Endothelial cell of umbilical vein (primary cell): ENCODE measurements at regions not wholly inside any gene's neighbourhood (a gene's known extent, or its start where the extent isn't known, plus 50 kb on each side); places are given as distances from the start of the nearest gene placed in this dataset.

Experiments
- BruUV-seq: library from RNA; stranded (reverse); fragments of 400-500 nt; replicated peaks from 2 replicates; lab custom pipeline; 2021; lab: Mats Ljungman, UMichigan
- CTCF ChIA-PET: fragments of 300-600, 350-600 bp; sonication (Branson Sonifier 250); formaldehyde crosslinking; loops from one replicate; lab custom pipeline; 2021; ENCODE audit warnings: antibody characterized with exemption, inconsistent platforms; lab: Charles Lee
- POLR2A ChIA-PET: fragments of 300-600, 350-600 bp; sonication (Branson Sonifier 250); formaldehyde crosslinking; loops from one replicate; lab custom pipeline; 2021; ENCODE audit warnings: antibody characterized with exemption, inconsistent platforms; lab: Charles Lee
- DNase-seq: peaks from one replicate; pipeline ENCODE4 v3.0.0-alpha.2; 2011; ENCODE audit warnings: low read depth, low spot score
- FAIRE-seq: peaks from 2 replicates; lab custom pipeline; 2011; peaks lifted over from hg19 to GRCh38; lab: Jason Lieb, UNC
- H2AFZ ChIP-seq: 2 replicates; pipeline ENCODE4 v1.6.0; 2012; ENCODE audit warnings: low read depth, low read length, control low read depth, inconsistent platforms
- H3K27ac ChIP-seq: 2 replicates; pipeline ENCODE4 v1.5.1; 2011; ENCODE audit warnings: low read depth, mild to moderate bottlenecking, control low read depth, low read length, moderate library complexity; ENCODE audit not compliant: insufficient read depth
- H3K27me3 ChIP-seq, 2 experiments: 2 replicates each; pipeline versions ENCODE4 v1.6.0 to v1.6.1; 2011; ENCODE audit warnings: low read length in 2 of 2, mixed read lengths in 1 of 2; ENCODE audit not compliant: control insufficient read depth in 2 of 2, insufficient read depth in 2 of 2
- H3K36me3 ChIP-seq, 2 experiments: 2 replicates in 1 of 2; 3 replicates in 1 of 2; pipeline ENCODE4 v1.5.1; 2011; ENCODE audit warnings: low read length in 2 of 2, mild to moderate bottlenecking in 1 of 2, moderate library complexity in 1 of 2; ENCODE audit not compliant: control insufficient read depth in 2 of 2, insufficient read depth in 2 of 2; ENCODE audit errors: extremely low read depth in 1 of 2
- H3K4me1 ChIP-seq: 3 replicates; pipeline ENCODE4 v1.5.1; 2011; ENCODE audit warnings: mild to moderate bottlenecking, low read length; ENCODE audit not compliant: control insufficient read depth, insufficient read depth; ENCODE audit errors: extremely low read depth
- H3K4me2 ChIP-seq: 2 replicates; pipeline ENCODE4 v1.6.1; 2011; ENCODE audit warnings: low read length, control low read depth, mixed read lengths; ENCODE audit not compliant: insufficient read depth
- H3K4me3 ChIP-seq, 3 experiments: fragments of 200-600 bp in 1 of 3; sonication (generic), shearing (Covaris generic) in 1 of 3; replicated peaks in 1 of 3; 2 replicates each; pipeline ENCODE4 v1.5.1; 2011 to 2016; ENCODE audit warnings: control low read depth in 3 of 3, low read length in 3 of 3, mild to moderate bottlenecking in 2 of 3, inconsistent platforms in 1 of 3, low read depth in 1 of 3, moderate library complexity in 1 of 3; ENCODE audit not compliant: insufficient read depth in 1 of 3
- H3K79me2 ChIP-seq: 2 replicates; pipeline ENCODE4 v1.6.0; 2012; ENCODE audit warnings: low read length, inconsistent platforms; ENCODE audit not compliant: control insufficient read depth, insufficient read depth
- H3K9ac ChIP-seq: replicated peaks from 2 replicates; pipeline ENCODE3; 2011; ENCODE audit warnings: low read length, control low read depth; ENCODE audit not compliant: insufficient read depth; ENCODE audit errors: extremely low read depth
- H3K9me1 ChIP-seq: replicated peaks from 3 replicates; pipeline ENCODE4 v1.6.0; 2011; ENCODE audit warnings: mild to moderate bottlenecking, low read length; ENCODE audit not compliant: control insufficient read depth, insufficient read depth; ENCODE audit errors: extremely low read depth
- H3K9me3 ChIP-seq: replicated peaks from 2 replicates; pipeline ENCODE4 v1.5.1; 2012; ENCODE audit warnings: low read length, inconsistent platforms; ENCODE audit not compliant: control insufficient read depth, insufficient read depth
- H4K20me1 ChIP-seq: replicated peaks from 2 replicates; pipeline ENCODE3; 2011; ENCODE audit warnings: mild to moderate bottlenecking, low read length; ENCODE audit not compliant: control insufficient read depth, insufficient read depth; ENCODE audit errors: extremely low read depth
- EZH2 ChIP-seq: IDR thresholded peaks from 2 replicates; pipeline ENCODE4 v1.6.1; 2012; ENCODE audit warnings: borderline replicate concordance, low read depth, mild to moderate bottlenecking, moderate library complexity, low read length, inconsistent platforms; ENCODE audit not compliant: severe bottlenecking
- FOS ChIP-seq: IDR thresholded peaks from 2 replicates; pipeline ENCODE4 v1.6.1; 2011; ENCODE audit warnings: mild to moderate bottlenecking, low read length, moderate library complexity, borderline replicate concordance; ENCODE audit not compliant: insufficient read depth
- GATA2 ChIP-seq: IDR thresholded peaks from 2 replicates; pipeline ENCODE4 v1.7.0; 2011; ENCODE audit warnings: low read depth, mild to moderate bottlenecking, moderate library complexity, mixed read lengths, low read length; ENCODE audit not compliant: insufficient read length, insufficient read depth
- JUN ChIP-seq: IDR thresholded peaks from 2 replicates; pipeline ENCODE4 v1.6.1; 2011; ENCODE audit warnings: borderline replicate concordance, low read depth; ENCODE audit not compliant: insufficient read length, insufficient read depth
- MYC ChIP-seq: IDR thresholded peaks from one replicate; pipeline ENCODE4 v1.6.1; 2011; ENCODE audit warnings: mild to moderate bottlenecking, low read depth, low read length
- POLR2A ChIP-seq: IDR thresholded peaks from 2 replicates; pipeline ENCODE4 v1.6.1; 2012; ENCODE audit warnings: low read depth, mild to moderate bottlenecking, control low read depth, low read length
- POLR2AphosphoS5 ChIP-seq: IDR thresholded peaks from 2 replicates; pipeline ENCODE4 v1.6.1; 2012; ENCODE audit warnings: low read depth, mild to moderate bottlenecking, control low read depth, low read length, moderate library complexity; ENCODE audit not compliant: insufficient read depth
- dilution Hi-C: fragments of 300-500 bp; cut with MboI; formaldehyde crosslinking; loops from one replicate; pipeline ENCODE4 v1.15.0; 2019; ENCODE audit warnings: low sequenced_read_pairs; ENCODE audit not compliant: extremely low pct_ligation_motif_present
- intact Hi-C: fragments of 100-400 bp; cut with micrococcal nuclease; formaldehyde crosslinking; loops from one replicate; pipeline ENCODE4 v1.10.0; 2022
- TF ChIP-seq, protein P1 (sequence below): IDR thresholded peaks from 2 replicates; pipeline ENCODE4 v1.6.1; 2011; ENCODE audit not compliant: insufficient read depth, insufficient read length
- TF ChIP-seq, protein P2 (sequence below), 2 donors: IDR thresholded peaks; 1 replicate in 1 of 2; 2 replicates in 1 of 2; pipeline ENCODE4 v1.5.1; 2011; ENCODE audit warnings: low read length in 2 of 2, mild to moderate bottlenecking in 2 of 2, moderate library complexity in 2 of 2, control low read depth in 1 of 2, inconsistent platforms in 1 of 2, low read depth in 1 of 2; ENCODE audit not compliant: insufficient read depth in 1 of 2; ENCODE audit errors: extremely low read depth in 1 of 2

DNA sequence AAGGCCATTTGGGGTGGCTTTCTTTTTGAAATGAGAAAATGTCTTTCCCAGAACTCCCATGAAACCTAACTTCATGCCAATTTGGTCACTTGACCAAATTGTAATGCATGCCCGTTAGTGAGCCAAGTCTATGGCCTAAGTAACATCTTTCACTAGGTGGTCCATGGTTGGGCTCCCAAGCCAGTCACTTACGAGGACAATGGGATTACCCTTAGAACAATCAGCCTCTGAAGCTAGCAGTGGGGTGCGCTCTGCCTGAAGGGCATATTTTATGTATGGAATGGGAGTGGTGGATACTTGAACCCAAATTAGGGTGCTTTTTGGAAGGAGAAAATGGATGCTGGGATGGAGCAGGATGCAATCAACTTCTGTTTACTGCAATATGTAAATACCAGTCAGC lies 127.4 kb upstream of the GOLIM4 start:
- Histone ChIP-seq H3K4me1 (no peaks in the 10 kb centered on the region), H3K27me3 (peaks cover 0 to 7% of the 10 kb centered on the region in 2 experiments), H3K4me2 (no peak overlapping the region), H4K20me1 (no peaks in the 10 kb centered on the region), H3K79me2 (no peaks in the 10 kb centered on the region), H3K36me3 (no peaks in the 10 kb centered on the region), H2AFZ (no peak overlapping the region), H3K9me3 (no peaks in the 10 kb centered on the region), H3K4me3 (no peak overlapping the region), H3K9ac (no peak overlapping the region), H3K9me1 (no peaks in the 10 kb centered on the region), H3K27ac (no peak overlapping the region)
- no TSS peak for BruUV-seq
- intact Hi-C loops: no loop called here
- no peak for FAIRE-seq
- TF ChIP-seq JUN: no peak
- TF ChIP-seq MYC: no peak
- TF ChIP-seq, protein P1, sequence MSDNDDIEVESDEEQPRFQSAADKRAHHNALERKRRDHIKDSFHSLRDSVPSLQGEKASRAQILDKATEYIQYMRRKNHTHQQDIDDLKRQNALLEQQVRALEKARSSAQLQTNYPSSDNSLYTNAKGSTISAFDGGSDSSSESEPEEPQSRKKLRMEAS: no peak
- TF ChIP-seq GATA2: no peak
- TF ChIP-seq EZH2: no peak
- TF ChIP-seq, protein P2, sequence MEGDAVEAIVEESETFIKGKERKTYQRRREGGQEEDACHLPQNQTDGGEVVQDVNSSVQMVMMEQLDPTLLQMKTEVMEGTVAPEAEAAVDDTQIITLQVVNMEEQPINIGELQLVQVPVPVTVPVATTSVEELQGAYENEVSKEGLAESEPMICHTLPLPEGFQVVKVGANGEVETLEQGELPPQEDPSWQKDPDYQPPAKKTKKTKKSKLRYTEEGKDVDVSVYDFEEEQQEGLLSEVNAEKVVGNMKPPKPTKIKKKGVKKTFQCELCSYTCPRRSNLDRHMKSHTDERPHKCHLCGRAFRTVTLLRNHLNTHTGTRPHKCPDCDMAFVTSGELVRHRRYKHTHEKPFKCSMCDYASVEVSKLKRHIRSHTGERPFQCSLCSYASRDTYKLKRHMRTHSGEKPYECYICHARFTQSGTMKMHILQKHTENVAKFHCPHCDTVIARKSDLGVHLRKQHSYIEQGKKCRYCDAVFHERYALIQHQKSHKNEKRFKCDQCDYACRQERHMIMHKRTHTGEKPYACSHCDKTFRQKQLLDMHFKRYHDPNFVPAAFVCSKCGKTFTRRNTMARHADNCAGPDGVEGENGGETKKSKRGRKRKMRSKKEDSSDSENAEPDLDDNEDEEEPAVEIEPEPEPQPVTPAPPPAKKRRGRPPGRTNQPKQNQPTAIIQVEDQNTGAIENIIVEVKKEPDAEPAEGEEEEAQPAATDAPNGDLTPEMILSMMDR (IDR thresholded peaks at IDR 0.05; ENCODE audit: extremely low read depth in 1 of 2, insufficient read depth in 1 of 2, low read depth in 1 of 2, low read length in 2 of 2): no peak
- no peak for TF ChIP-seq POLR2A
- no peak for TF ChIP-seq FOS
- TF ChIP-seq POLR2AphosphoS5: no peak
- ChIA-PET POLR2A (no interaction called here), CTCF (interaction anchor here (1.0 to 1.5 kb wide), 3 partner anchors 12 to 625 kb away, joined by 3 to 5 read pairs (median 3); no protein-coding TSS in a partner anchor)
- dilution Hi-C loops: no loop called here
- DNase-seq: no peak
